NCI-H345 treated with DMSO at 0.1 percent for 48 hours (cell line): ENCODE measurements at regions not wholly inside any gene's neighbourhood (a gene's known extent, or its start where the extent isn't known, plus 50 kb on each side); places are given as distances from the start of the nearest gene placed in this dataset.
A peak's percentile ranks its signal among the peaks of the same experiment; 100 is the strongest.
"Not testable (repeated sequence)": the region's sequence is repeated elsewhere in the genome, so short reads cannot be mapped to it uniquely, and the experiment has no call there.

ENCODE experiments used
- DNase-seq: peaks from one replicate; lab custom pipeline; 2025; ENCODE audit not compliant: unreplicated experiment; lab: John Stamatoyannopoulos, UW

GRCh38 chr3:178350763-178351162 lies 185.5 kb upstream of the KCNMB2 start:
- no peak for DNase-seq

GRCh38 chr3:178352326-178353005 lies 183.8 kb upstream of the KCNMB2 start:
- no peak for DNase-seq

GRCh38 chr3:178353006-178353694 lies 183.1 kb upstream of the KCNMB2 start:
- no peak for DNase-seq

- DNase-seq: no peak
Observed at GRCh38 chr3:178359728-178360127, 176.5 kb upstream of the KCNMB2 start.

- DNase-seq: not testable (repeated sequence)
Observed at GRCh38 chr3:178363048-178363447, 173.2 kb upstream of the KCNMB2 start.

- no peak for DNase-seq
Observed at GRCh38 chr3:178367817-178368617, 168.2 kb upstream of the KCNMB2 start.

- no peak for DNase-seq
Observed at GRCh38 chr3:178369006-178369405, 167.2 kb upstream of the KCNMB2 start.

GRCh38 chr3:178369811-178370210 lies 166.4 kb upstream of the KCNMB2 start:
- DNase-seq: no peak

- DNase-seq: no peak
Observed at GRCh38 chr3:178370387-178370786, 165.8 kb upstream of the KCNMB2 start.

- DNase-seq: no peak
Observed at GRCh38 chr3:178381555-178381954, 154.7 kb upstream of the KCNMB2 start.

- no peak for DNase-seq
Observed at GRCh38 chr3:178381971-178382448, 154.2 kb upstream of the KCNMB2 start.

GRCh38 chr3:178382449-178383061 lies 153.7 kb upstream of the KCNMB2 start:
- DNase-seq: no peak

- no peak for DNase-seq
Observed at GRCh38 chr3:178384321-178385230, 151.7 kb upstream of the KCNMB2 start.

- peak; percentile 67 for DNase-seq
Observed at GRCh38 chr3:178385280-178385952, 150.8 kb upstream of the KCNMB2 start.

GRCh38 chr3:178386401-178386800 lies 149.8 kb upstream of the KCNMB2 start:
- no peak for DNase-seq

- no peak for DNase-seq
Observed at GRCh38 chr3:178386880-178387279, 149.4 kb upstream of the KCNMB2 start.

- DNase-seq: no peak
Observed at GRCh38 chr3:178388473-178388872, 147.8 kb upstream of the KCNMB2 start.

- no peak for DNase-seq
Observed at GRCh38 chr3:178389258-178389657, 147.0 kb upstream of the KCNMB2 start.

- DNase-seq: no peak
Observed at GRCh38 chr3:178392511-178392926, 143.7 kb upstream of the KCNMB2 start.

GRCh38 chr3:178393146-178393545 lies 143.1 kb upstream of the KCNMB2 start:
- no peak for DNase-seq
